ENCODE measurements at regions not wholly inside any gene's neighbourhood (a gene's known extent, or its start where the extent isn't known, plus 50 kb on each side); places are given as distances from the start of the nearest gene placed in this dataset.

DNA sequence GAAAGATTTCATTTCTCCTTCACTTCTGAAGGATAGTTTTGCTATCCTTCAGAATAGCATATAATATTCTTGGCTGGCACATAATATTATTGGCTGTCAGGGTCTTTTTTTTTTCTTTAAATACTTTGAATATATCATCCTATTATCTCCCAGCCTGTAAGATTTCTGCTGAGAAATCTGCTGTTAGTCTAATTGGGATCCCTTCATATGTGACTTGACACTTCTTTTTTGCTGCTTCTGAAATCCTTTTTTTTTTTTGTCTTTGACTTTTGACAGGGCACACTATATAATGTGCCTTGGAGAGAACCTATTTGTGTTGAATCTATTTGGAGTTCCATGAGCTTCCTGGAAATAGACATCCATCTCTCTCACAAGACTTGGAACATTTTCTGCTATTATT, 136.9 kb upstream of the UBL3 start:
- TF ChIP-seq, protein P1, sequence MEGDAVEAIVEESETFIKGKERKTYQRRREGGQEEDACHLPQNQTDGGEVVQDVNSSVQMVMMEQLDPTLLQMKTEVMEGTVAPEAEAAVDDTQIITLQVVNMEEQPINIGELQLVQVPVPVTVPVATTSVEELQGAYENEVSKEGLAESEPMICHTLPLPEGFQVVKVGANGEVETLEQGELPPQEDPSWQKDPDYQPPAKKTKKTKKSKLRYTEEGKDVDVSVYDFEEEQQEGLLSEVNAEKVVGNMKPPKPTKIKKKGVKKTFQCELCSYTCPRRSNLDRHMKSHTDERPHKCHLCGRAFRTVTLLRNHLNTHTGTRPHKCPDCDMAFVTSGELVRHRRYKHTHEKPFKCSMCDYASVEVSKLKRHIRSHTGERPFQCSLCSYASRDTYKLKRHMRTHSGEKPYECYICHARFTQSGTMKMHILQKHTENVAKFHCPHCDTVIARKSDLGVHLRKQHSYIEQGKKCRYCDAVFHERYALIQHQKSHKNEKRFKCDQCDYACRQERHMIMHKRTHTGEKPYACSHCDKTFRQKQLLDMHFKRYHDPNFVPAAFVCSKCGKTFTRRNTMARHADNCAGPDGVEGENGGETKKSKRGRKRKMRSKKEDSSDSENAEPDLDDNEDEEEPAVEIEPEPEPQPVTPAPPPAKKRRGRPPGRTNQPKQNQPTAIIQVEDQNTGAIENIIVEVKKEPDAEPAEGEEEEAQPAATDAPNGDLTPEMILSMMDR (conservative IDR thresholded peaks at IDR 0.05; ENCODE audit: low read depth in 2 of 2) = no peak
- TF ChIP-seq JUNB (IDR thresholded peaks at IDR 0.05; ENCODE audit: unreplicated experiment) (no peak), POLR2AphosphoS5 (IDR thresholded peaks at IDR 0.05; ENCODE audit: low read depth) (no peak), EZH2phosphoT487 (IDR thresholded peaks at IDR 0.05; ENCODE audit: unreplicated experiment) (no peak), REST (IDR thresholded peaks at IDR 0.05; ENCODE audit: unreplicated experiment) (no peak), ZNF114 (CRISPR knock-in tag; IDR thresholded peaks at IDR 0.05) (no peak), EZH2 (IDR thresholded peaks at IDR 0.05; ENCODE audit: low read depth, unreplicated experiment) (no peak), CREB1 (CRISPR knock-in tag; IDR thresholded peaks at IDR 0.05; ENCODE audit: low read depth) (no peak), ZNF331 (CRISPR knock-in tag; IDR thresholded peaks at IDR 0.05; ENCODE audit: low read depth) (no peak), NANOG (IDR thresholded peaks at IDR 0.05; ENCODE audit: borderline replicate concordance) (no peak), STAT1 (IDR thresholded peaks at IDR 0.05; ENCODE audit: unreplicated experiment) (no peak)
- TF ChIP-seq, protein P2, sequence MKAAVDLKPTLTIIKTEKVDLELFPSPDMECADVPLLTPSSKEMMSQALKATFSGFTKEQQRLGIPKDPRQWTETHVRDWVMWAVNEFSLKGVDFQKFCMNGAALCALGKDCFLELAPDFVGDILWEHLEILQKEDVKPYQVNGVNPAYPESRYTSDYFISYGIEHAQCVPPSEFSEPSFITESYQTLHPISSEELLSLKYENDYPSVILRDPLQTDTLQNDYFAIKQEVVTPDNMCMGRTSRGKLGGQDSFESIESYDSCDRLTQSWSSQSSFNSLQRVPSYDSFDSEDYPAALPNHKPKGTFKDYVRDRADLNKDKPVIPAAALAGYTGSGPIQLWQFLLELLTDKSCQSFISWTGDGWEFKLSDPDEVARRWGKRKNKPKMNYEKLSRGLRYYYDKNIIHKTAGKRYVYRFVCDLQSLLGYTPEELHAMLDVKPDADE (IDR thresholded peaks at IDR 0.05) = no peak

All from GM23338 (cell line).